Thoracic aorta (tissue), 2 donors: ENCODE measurements at regions not wholly inside any gene's neighbourhood (a gene's known extent, or its start where the extent isn't known, plus 50 kb on each side); places are given as distances from the start of the nearest gene placed in this dataset.

Experiments used
- ATAC-seq: fragments of 150-250 bp; one replicate; pipeline ENCODE4 v1.8.0; 2017; ENCODE audit warnings: low read depth; ENCODE audit not compliant: insufficient number of reproducible peaks, low FRiP score
- DNase-seq: peaks from one replicate; pipeline ENCODE4 v3.0.0-alpha.2; 2020; ENCODE audit warnings: low spot score
- H3K27ac ChIP-seq, 2 donors: fragments of 200-600 bp; sonication (generic); 1 replicate in 1 of 2; 2 replicates in 1 of 2; pipeline ENCODE4 v1.5.1; 2016; ENCODE audit warnings: mild to moderate bottlenecking in 2 of 2, moderate library complexity in 2 of 2
- H3K27me3 ChIP-seq: fragments of 200-600 bp; sonication (generic); replicated peaks from 2 replicates; pipeline ENCODE4 v1.6.0; 2016; ENCODE audit warnings: mild to moderate bottlenecking; ENCODE audit not compliant: insufficient read depth
- H3K36me3 ChIP-seq: fragments of 200-600 bp; sonication (generic); one replicate; pipeline ENCODE4 v1.5.1; 2016
- H3K4me1 ChIP-seq, 2 donors: fragments of 200-600 bp; sonication (generic); 1 replicate in 1 of 2; 2 replicates in 1 of 2; pipeline versions ENCODE4 v1.5.1 to v1.6.0; 2016; ENCODE audit warnings: low read depth in 2 of 2, mild to moderate bottlenecking in 1 of 2; ENCODE audit not compliant: control insufficient read depth in 1 of 2
- H3K4me3 ChIP-seq: fragments of 200-600 bp; sonication (generic); 2 replicates; pipeline ENCODE4 v1.5.1; 2016; ENCODE audit warnings: mild to moderate bottlenecking
- H3K9me3 ChIP-seq: fragments of 200-600 bp; sonication (generic); 2 replicates; pipeline ENCODE4 v1.5.1; 2016
- CTCF ChIP-seq: fragments of 200-600 bp; sonication (generic); IDR thresholded peaks from one replicate; pipeline ENCODE4 v1.5.1; 2019; ENCODE audit warnings: antibody characterized with exemption

- H3K27me3 ChIP-seq: no peaks in the 10 kb centered on the region
- H3K36me3 ChIP-seq: no peaks in the 10 kb centered on the region
- H3K4me3 ChIP-seq: no peak overlapping the region
- ATAC-seq (no peak), DNase-seq (no peak)
- peaks cover 7% of the 10 kb centered on the region for H3K9me3 ChIP-seq
- no peaks in the 10 kb centered on the region for H3K4me1 ChIP-seq
- H3K27ac ChIP-seq: no peak overlapping the region
- TF ChIP-seq CTCF: no peak
Observed at GRCh38 chr6:82576284-82576683, 212.7 kb downstream of the TPBG start.

DNA sequence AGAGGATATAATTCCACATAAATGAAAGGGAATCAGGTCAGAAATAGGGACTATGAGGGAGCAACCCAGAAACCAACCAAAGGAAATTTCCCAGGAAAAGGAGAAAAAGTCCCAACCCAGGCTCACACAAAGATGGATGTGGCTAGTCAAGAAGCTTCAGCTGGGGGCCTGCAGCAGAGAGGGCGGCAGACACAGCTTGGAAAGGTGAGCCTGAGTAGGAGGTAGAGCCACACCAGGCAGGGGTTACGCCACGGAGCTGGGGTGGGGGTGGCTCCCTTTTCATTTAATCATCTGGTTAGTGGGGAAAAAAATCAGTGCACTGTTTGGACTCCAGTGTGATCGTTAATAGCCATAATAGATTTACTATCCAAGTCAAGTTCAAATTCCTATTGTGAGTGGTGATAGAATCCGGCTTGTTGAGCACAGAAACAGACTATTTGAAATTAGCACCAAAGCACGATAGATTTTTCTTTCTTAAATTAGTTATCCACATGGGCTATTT lies 220.6 kb downstream of the TPBG start:
- TF ChIP-seq CTCF: no peak
- H3K27me3 ChIP-seq: no peaks in the 10 kb centered on the region
- H3K4me1 ChIP-seq: no peaks in the 10 kb centered on the region
- H3K36me3 ChIP-seq: no peaks in the 10 kb centered on the region
- no peak overlapping the region for H3K27ac ChIP-seq
- H3K4me3 ChIP-seq: no peak overlapping the region
- no peaks in the 10 kb centered on the region for H3K9me3 ChIP-seq
- DNase-seq: no peak
- no peak for ATAC-seq

DNA sequence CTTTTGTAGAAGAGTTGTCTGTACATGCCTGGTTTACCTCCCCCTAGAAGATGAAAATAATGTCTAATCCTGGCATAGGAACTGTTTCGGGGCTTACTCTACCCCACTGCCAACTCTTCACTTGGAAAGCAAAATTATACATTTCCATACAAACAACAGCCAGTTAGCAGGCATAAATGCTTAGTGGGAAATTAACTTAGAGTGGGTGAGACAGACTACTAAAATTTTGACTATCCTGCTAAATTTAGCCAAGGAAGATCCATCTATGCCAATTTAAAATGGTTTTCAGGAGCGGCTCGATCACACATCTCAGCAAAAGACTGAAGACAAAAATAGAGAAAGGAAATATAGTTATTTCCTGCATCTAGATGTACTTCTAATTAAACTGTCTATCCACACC lies 221.2 kb downstream of the TPBG start:
- no peak for ATAC-seq
- Histone ChIP-seq H3K27me3 (no peaks in the 10 kb centered on the region), H3K4me1 (no peaks in the 10 kb centered on the region), H3K9me3 (no peaks in the 10 kb centered on the region), H3K36me3 (no peaks in the 10 kb centered on the region), H3K4me3 (no peak overlapping the region), H3K27ac (no peak overlapping the region)
- no peak for DNase-seq
- TF ChIP-seq CTCF: no peak

- no peak for ATAC-seq
- DNase-seq: no peak
- no peaks in the 10 kb centered on the region for H3K27me3 ChIP-seq
- H3K36me3 ChIP-seq: no peaks in the 10 kb centered on the region
- H3K9me3 ChIP-seq: no peaks in the 10 kb centered on the region
- no peak overlapping the region for H3K27ac ChIP-seq
- H3K4me1 ChIP-seq: no peaks in the 10 kb centered on the region
- no peak overlapping the region for H3K4me3 ChIP-seq
- no peak for TF ChIP-seq CTCF
Observed at GRCh38 chr6:82588020-82588419, 224.4 kb downstream of the TPBG start.

DNA sequence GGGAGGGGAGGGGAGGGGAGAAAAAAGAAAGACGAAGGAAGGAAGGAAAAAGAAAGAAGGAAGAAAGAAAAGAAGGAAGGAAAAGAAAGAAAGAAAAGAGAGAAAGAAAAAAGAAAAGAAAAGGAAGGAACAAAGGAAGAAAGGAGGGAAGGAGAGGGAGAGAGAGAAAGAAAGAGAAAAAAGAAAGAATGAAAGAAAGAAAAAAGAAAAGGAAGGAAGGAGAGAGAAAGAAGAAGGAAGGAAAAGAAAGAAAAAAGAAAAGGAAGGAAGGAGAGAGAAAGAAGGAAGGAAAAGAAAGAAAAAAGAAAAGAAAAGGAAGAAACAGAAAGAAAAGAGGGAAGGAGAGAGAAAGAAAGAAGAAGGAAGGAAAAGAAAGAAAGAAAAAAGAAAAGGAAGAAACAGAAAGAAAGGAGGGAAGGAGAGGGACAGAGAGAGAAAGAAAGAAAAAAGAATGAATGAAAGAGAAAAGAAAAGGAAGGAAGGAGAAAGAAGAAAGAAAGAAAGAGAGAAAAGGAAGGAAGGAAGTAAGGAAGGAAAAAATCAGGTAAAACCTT lies 225.3 kb downstream of the TPBG start:
- DNase-seq: no peak
- no peaks in the 10 kb centered on the region for H3K9me3 ChIP-seq
- H3K4me1 ChIP-seq: no peaks in the 10 kb centered on the region
- no peak for TF ChIP-seq CTCF
- ATAC-seq: no peak
- no peak overlapping the region for H3K4me3 ChIP-seq
- no peaks in the 10 kb centered on the region for H3K36me3 ChIP-seq
- no peak overlapping the region for H3K27ac ChIP-seq
- H3K27me3 ChIP-seq: no peaks in the 10 kb centered on the region
